ENCODE measurements at regions not wholly inside any gene's neighbourhood (a gene's known extent, or its start where the extent isn't known, plus 50 kb on each side); places are given as distances from the start of the nearest gene placed in this dataset.
"Not testable (repeated sequence)": the region's sequence is repeated elsewhere in the genome, so short reads cannot be mapped to it uniquely, and the experiment has no call there.

DNA sequence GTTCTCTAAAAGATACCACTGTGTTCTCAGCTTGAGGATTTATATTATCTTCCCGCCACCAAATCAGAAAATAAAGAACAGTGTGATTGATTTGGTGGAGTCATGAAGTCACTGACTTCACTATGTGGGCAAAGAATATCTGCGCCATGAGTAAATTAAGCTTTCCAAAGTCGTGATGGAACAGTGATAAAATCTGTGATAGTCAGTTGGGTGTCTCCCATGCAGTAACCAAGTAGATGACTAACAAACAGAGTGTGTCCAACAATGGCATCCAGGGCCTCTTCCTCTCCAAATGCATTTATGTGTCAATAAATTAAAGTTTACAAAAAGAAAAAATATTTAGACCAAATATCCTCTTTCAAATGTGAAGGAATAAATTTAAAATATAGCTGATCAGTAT, 87.0 kb upstream of the DST start:
- no peaks in the 10 kb centered on the region for H3K4me1 Mint-ChIP-seq
- no peak overlapping the region for H3K27ac Mint-ChIP-seq
- no peaks in the 10 kb centered on the region for H3K36me3 Mint-ChIP-seq
- H3K4me3 Mint-ChIP-seq, result no peak overlapping the region
- CTCF ChIA-PET, result no interaction called here
- no peak for DNase-seq
- H3K27me3 Mint-ChIP-seq, result peaks cover 9% of the 10 kb centered on the region
- no peak for ATAC-seq
- no peaks in the 10 kb centered on the region for H3K9me3 Mint-ChIP-seq (ENCODE audit: low read depth)

DNA sequence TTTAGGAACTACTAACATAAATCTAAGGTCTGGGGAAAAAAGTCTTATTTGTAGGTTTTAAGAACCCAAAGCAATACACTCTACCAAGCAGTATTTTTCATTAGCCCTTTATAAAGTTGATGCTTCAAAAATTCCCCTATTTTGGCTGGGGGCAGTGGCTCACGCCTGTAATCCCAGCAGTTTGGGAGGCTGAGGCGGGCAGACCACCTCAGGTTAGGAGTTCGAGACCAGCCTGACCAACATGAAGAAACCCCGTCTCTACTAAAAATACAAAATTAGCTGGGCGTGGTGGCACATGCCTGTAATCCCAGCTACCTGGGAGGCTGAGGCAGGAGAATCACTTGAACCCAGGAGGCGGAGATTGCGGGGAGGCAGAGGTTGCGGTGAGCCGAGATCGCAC, 86.5 kb upstream of the DST start:
- ATAC-seq; DNase-seq; CTCF ChIA-PET; H3K4me1 Mint-ChIP-seq; H3K27ac Mint-ChIP-seq; H3K4me3 Mint-ChIP-seq; H3K27me3 Mint-ChIP-seq; H3K36me3 Mint-ChIP-seq; H3K9me3 Mint-ChIP-seq (ENCODE audit: low read depth): not testable (repeated sequence)

DNA sequence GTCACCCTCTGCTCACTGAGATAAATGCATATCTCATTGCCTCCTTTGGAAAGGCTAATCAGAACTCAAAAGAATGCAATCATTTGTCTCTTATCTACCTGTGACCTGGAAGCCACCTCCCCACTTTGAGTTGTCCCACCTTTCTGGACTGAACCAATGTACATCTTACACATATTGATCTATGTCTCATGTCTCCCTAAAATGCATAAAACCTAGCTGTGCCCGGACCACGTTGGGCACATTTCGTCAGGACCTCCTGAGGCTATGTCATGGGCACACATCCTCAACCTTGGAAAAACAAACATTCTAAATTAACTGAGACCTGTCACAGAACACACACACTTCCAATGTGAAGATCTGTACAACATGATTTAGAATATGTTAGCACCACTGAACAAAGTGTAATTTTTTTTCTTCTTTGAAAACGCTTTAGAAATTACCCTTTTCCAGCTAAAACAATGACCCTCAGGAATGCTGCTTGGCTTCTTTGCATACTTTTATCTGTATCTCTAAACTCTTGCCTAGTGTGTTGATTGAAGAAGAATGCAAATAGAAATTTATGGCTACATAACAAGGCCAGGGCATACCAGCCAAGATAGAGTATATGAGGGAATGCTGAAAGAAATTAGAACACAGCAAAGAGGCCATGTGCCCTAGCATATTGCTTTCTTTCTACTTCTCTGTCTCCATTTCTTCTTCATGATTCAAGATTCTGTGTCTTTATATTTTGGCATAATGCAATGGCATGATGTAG, 84.6 kb upstream of the DST start:
- H3K27me3 Mint-ChIP-seq, result peaks cover 6% of the 10 kb centered on the region
- no peak for DNase-seq
- H3K27ac Mint-ChIP-seq, result no peak overlapping the region
- ATAC-seq, result no peak
- H3K4me3 Mint-ChIP-seq, result no peak overlapping the region
- H3K36me3 Mint-ChIP-seq, result no peaks in the 10 kb centered on the region
- CTCF ChIA-PET, result no interaction called here
- no peaks in the 10 kb centered on the region for H3K9me3 Mint-ChIP-seq (ENCODE audit: low read depth)
- H3K4me1 Mint-ChIP-seq, result no peaks in the 10 kb centered on the region

DNA sequence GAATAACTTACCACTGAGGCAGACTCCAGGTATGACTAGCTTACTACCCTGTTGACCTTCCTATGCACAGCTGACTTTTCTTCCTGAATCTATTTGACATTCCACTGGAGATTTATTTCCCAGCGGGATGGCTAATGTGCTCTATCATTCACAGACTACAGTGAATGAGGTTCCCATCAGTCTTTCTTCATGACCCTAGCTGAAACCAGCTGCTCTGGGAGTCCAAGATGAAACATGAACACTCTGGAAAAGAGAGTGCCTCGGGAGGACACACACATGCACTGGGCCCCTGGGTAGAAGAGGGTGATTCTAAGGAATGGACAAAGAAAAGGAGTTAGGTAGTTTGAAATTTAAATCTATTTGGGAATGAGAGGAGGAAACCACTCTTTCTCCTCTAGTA, 82.6 kb upstream of the DST start:
- Mint-ChIP-seq H3K4me3 (no peak overlapping the region), H3K27me3 (no peaks in the 10 kb centered on the region), H3K9me3 (ENCODE audit: low read depth) (no peaks in the 10 kb centered on the region), H3K27ac (no peak overlapping the region), H3K4me1 (no peaks in the 10 kb centered on the region), H3K36me3 (no peaks in the 10 kb centered on the region)
- DNase-seq (no peak), ATAC-seq (no peak)
- CTCF ChIA-PET, result no interaction called here

DNA sequence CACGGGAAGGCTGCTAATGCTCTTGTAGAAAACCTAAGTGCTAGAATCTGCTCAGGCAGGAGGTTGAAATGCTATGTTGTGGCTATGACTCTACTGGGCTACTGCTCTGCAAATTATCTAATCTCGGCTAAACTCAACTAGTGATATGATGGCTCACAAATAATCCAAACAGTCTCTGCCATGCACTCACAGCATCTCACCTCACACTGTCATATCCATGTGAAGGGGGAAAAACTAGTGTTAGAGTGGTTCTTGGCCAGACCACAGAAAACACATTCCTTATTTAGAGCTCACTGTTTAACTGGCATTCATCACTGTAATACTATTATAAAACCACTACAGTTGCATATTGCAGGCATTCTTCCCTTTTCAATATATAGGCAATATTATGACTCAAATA, 81.8 kb upstream of the DST start:
- Mint-ChIP-seq H3K9me3 (ENCODE audit: low read depth) (no peaks in the 10 kb centered on the region), H3K4me1 (no peaks in the 10 kb centered on the region), H3K27ac (no peak overlapping the region), H3K27me3 (no peaks in the 10 kb centered on the region), H3K36me3 (no peaks in the 10 kb centered on the region), H3K4me3 (no peak overlapping the region)
- ATAC-seq (no peak), DNase-seq (no peak)
- CTCF ChIA-PET, result no interaction called here

DNA sequence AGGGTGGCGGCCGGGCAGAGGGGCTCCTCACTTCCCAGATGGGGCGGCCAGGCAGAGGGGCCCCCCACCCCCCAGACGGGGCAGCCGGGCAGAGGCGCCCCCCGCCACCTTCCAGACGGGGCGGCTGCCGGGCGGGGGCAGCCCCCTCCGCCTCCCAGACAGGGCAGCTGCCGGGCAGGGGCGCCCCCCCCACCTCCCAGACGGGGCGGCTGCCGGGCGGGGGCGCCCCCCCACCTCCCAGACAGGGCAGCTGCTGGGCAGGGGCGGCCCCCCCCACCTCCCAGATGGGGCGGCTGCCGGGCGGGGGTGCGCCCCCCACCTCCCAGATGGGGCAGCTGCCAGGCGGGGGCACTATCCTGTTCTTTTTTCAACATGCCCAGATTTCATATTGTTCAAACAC, 78.2 kb upstream of the DST start:
- H3K36me3 Mint-ChIP-seq, result no peaks in the 10 kb centered on the region
- no peaks in the 10 kb centered on the region for H3K4me1 Mint-ChIP-seq
- peaks cover under 1% of the 10 kb centered on the region for H3K27me3 Mint-ChIP-seq
- no peaks in the 10 kb centered on the region for H3K9me3 Mint-ChIP-seq (ENCODE audit: low read depth)
- H3K27ac Mint-ChIP-seq, result no peak overlapping the region
- H3K4me3 Mint-ChIP-seq, result no peak overlapping the region
- no peak for DNase-seq
- ATAC-seq, result no peak
- CTCF ChIA-PET, result no interaction called here

DNA sequence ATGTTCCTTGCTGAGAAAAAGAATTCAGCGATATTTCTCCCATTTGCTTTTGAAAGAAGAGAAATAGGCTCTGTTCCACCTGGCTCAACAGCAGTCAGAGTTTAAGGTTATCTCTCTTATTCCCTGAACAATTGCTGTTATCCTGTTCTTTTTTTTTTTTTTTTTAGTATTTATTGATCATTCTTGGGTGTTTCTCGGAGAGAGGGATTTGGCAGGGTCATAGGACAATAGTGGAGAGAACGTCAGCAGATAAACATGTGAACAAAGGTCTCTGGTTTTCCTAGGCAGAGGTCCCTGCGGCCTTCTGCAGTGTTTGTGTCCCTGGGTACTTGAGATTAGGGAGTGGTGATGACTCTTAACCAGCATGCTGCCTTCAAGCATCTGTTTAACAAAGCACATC, 77.5 kb upstream of the DST start:
- DNase-seq; H3K4me1 Mint-ChIP-seq; H3K27me3 Mint-ChIP-seq; CTCF ChIA-PET; ATAC-seq; H3K4me3 Mint-ChIP-seq; H3K9me3 Mint-ChIP-seq (ENCODE audit: low read depth); H3K36me3 Mint-ChIP-seq; H3K27ac Mint-ChIP-seq: not testable (repeated sequence)

DNA sequence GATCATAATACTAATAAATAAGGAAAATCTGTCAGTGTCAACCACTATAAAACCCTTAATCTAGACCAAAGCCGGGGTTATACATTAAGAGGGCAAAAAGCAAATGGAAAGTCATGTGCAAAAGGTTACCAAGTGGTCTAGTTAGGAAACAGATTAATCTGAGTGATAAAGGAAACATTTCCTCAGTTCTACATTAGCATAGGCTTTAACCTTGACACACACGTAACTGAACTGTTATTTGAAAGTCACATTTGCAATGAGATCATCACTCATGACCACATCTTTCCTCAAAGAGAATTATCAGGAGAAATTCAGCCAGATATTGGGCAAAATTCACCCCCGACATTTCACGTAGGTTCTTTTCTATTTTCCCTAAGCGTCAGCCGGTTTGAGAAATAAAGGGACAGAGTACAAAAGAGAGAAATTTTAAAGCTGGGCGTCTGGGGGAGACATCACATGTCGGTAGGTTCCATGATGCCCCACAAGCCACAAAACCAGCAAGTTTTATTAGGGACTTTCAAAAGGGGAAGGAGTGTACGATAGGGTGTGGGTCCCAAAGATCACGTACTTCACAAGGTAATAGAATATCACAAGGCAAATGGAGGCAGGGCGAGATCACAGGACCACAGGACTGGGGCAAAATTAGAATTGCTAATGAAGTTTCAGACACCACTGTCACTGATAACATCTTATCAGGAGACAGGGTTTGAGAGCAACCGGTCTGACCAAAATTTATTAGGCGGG, 76.8 kb upstream of the DST start:
- DNase-seq; CTCF ChIA-PET; H3K4me3 Mint-ChIP-seq; H3K9me3 Mint-ChIP-seq (ENCODE audit: low read depth); H3K36me3 Mint-ChIP-seq; H3K4me1 Mint-ChIP-seq; H3K27me3 Mint-ChIP-seq; H3K27ac Mint-ChIP-seq; ATAC-seq: not testable (repeated sequence)

DNA sequence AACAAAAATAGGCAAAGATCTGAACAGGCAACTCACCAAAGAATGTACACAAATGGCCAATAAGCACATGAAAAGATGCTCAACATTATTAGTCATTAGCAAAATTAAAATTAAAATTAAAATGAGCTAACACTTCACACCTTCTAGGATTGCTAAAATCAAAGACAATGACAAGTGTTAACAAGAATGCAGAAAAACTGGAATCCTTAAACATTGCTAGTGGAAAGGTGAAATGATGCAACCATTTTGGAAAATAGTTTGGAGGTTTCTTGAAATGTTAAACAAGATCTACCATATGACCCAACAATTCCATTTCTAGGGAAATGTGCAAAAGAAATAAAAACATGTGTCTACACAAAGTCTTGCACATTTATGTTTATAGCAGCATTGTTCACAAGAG, 75.5 kb upstream of the DST start:
- Mint-ChIP-seq H3K27ac (no peak overlapping the region), H3K4me1 (no peaks in the 10 kb centered on the region), H3K27me3 (peaks cover 3% of the 10 kb centered on the region), H3K9me3 (ENCODE audit: low read depth) (no peaks in the 10 kb centered on the region), H3K4me3 (no peak overlapping the region), H3K36me3 (no peaks in the 10 kb centered on the region)
- DNase-seq (no peak), ATAC-seq (no peak)
- CTCF ChIA-PET, result no interaction called here

DNA sequence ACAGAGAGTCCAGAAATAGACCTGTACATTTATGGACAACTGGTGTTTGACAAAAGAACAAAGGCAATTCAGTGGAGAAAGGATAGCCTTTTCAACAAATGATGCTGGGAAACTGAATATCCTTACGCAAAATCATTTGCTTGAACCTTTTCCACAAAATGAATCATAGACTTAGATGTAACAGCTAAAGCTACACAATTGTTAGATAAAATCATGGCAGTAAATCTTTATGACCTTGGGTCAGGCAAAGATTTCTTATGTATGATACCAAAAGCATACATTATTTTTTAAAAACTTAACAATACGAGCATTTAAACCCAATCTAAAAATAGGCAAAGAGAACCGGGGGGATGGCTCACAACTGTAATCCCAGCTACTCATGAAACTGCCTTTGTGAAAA, 73.5 kb upstream of the DST start:
- Mint-ChIP-seq H3K4me3 (no peak overlapping the region), H3K9me3 (ENCODE audit: low read depth) (no peaks in the 10 kb centered on the region), H3K36me3 (no peaks in the 10 kb centered on the region), H3K27me3 (peaks cover 6% of the 10 kb centered on the region), H3K4me1 (no peaks in the 10 kb centered on the region), H3K27ac (no peak overlapping the region)
- CTCF ChIA-PET, result no interaction called here
- no peak for ATAC-seq
- DNase-seq, result no peak

DNA sequence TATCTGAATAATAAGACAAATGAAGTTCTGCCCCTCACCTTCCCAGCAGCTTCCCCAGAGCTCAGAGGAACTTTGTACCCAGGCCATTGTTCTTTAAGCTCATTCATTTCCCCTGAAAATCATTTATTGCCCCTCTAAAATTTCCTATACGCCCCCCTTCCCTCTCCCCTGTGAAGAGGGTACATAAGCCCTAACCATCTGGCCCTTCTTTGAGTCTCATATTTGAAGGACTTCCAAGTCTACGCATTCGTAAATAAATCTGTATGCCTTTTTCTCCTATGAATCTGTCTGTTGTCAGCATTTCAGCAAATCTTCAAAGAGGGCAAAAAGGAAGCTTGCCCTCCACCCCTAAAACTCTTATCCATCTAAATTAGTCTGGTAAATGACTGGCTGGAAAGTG, 73.1 kb upstream of the DST start:
- H3K9me3 Mint-ChIP-seq (ENCODE audit: low read depth), result no peaks in the 10 kb centered on the region

DNA sequence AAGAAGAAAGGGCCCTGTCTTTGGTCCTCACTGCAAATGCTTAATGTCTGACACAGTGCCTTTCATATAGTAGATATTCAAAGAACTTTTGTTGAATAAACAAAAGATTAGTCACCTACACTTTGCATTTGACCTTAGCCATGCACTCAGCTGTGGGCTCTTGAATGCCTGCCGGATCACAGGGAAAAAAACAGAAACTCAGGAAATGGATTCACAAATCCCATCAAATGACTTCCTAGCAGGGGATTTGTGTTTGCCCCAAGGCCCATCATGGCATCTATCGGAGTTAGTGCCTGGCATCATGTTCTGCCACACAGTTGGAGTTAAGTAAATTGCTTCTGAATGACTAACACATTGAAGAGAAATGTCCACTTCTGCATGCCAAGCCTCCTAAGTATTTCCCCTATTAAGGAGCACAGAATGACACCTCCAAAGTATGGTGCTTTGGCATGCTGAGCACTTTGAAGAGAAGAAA, 72.3 kb upstream of the DST start:
- DNase-seq (no peak), ATAC-seq (no peak)
- Mint-ChIP-seq H3K27me3 (peaks cover 8% of the 10 kb centered on the region), H3K4me1 (no peaks in the 10 kb centered on the region), H3K27ac (no peak overlapping the region), H3K36me3 (no peaks in the 10 kb centered on the region), H3K4me3 (no peak overlapping the region), H3K9me3 (ENCODE audit: low read depth) (no peaks in the 10 kb centered on the region)
- CTCF ChIA-PET, result no interaction called here

More for the DNA sequence above, 73.1 kb upstream of the DST start:
- ATAC-seq, result no peak
- H3K27ac Mint-ChIP-seq, result no peak overlapping the region
- DNase-seq, result no peak
- no peaks in the 10 kb centered on the region for H3K36me3 Mint-ChIP-seq
- no peaks in the 10 kb centered on the region for H3K4me1 Mint-ChIP-seq
- H3K27me3 Mint-ChIP-seq, result peaks cover 6% of the 10 kb centered on the region
- no peak overlapping the region for H3K4me3 Mint-ChIP-seq
- CTCF ChIA-PET, result no interaction called here

DNA sequence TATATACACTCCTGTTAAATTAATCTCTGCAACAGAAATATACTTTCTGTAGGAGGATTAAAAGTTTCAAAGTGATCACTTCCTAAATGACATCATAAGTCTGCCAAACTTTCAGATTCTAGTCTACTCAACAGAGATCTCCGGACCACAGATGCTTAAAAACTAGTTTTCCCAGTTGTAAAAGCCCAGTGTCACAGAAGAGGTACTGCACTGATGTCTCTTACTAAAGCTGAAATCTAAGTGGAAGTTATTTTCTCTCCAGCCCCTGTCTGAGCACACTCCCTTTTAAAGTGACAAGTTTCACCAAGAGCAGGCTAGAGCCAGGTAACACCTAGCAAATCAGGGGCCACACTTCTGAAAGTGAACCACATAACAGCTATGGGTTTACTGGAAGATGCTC, 71.6 kb upstream of the DST start:
- ATAC-seq (no peak), DNase-seq (no peak)
- no peaks in the 10 kb centered on the region for H3K36me3 Mint-ChIP-seq
- CTCF ChIA-PET, result no interaction called here
- H3K27me3 Mint-ChIP-seq, result peaks cover 13% of the 10 kb centered on the region
- H3K9me3 Mint-ChIP-seq (ENCODE audit: low read depth), result no peaks in the 10 kb centered on the region
- no peaks in the 10 kb centered on the region for H3K4me1 Mint-ChIP-seq
- H3K27ac Mint-ChIP-seq, result no peak overlapping the region
- no peak overlapping the region for H3K4me3 Mint-ChIP-seq

DNA sequence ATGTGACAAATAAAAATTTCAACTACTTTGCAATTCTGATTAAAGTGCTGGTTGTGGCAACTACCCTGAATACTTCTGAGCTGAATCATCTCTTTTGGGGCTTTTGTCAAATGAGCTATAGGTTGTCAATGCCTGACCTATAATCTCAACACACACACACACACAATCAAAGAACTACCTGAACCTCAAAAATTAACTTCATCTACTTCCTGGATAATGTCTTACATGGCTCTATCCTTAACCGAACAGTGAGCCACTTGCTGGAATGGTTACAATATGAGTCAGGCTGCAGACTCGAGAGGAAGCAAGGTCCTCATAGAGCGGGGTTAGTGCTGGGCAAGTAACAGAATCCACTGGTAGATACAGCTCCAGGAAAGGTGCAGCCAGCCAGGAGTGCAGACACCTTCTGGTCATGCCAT, 70.6 kb upstream of the DST start:
- CTCF ChIA-PET, result no interaction called here
- no peak overlapping the region for H3K27ac Mint-ChIP-seq
- no peak overlapping the region for H3K4me3 Mint-ChIP-seq
- no peak for ATAC-seq
- H3K9me3 Mint-ChIP-seq (ENCODE audit: low read depth), result no peaks in the 10 kb centered on the region
- H3K36me3 Mint-ChIP-seq, result no peaks in the 10 kb centered on the region
- no peak for DNase-seq
- H3K4me1 Mint-ChIP-seq, result no peaks in the 10 kb centered on the region
- H3K27me3 Mint-ChIP-seq, result peaks cover 13% of the 10 kb centered on the region
